Mononuclear cell (primary cell): ENCODE measurements at regions not wholly inside any gene's neighbourhood (a gene's known extent, or its start where the extent isn't known, plus 50 kb on each side); places are given as distances from the start of the nearest gene placed in this dataset.

ENCODE experiments used
- H3K27me3 ChIP-seq: 2 replicates; pipeline ENCODE4 v1.6.0; 2011; ENCODE audit warnings: low read length, control low read depth; ENCODE audit not compliant: insufficient read depth
- H3K4me1 ChIP-seq: 2 replicates; pipeline ENCODE4 v1.5.1; 2011; ENCODE audit warnings: mild to moderate bottlenecking, low read length, control low read depth; ENCODE audit not compliant: insufficient read depth
- H3K4me3 ChIP-seq: 2 replicates; pipeline ENCODE4 v1.5.1; 2011; ENCODE audit warnings: mild to moderate bottlenecking, low read length, moderate library complexity
- H3K9me3 ChIP-seq: 2 replicates; pipeline ENCODE4 v1.5.1; 2011; ENCODE audit warnings: low read depth, mild to moderate bottlenecking, control low read depth, low read length

DNA sequence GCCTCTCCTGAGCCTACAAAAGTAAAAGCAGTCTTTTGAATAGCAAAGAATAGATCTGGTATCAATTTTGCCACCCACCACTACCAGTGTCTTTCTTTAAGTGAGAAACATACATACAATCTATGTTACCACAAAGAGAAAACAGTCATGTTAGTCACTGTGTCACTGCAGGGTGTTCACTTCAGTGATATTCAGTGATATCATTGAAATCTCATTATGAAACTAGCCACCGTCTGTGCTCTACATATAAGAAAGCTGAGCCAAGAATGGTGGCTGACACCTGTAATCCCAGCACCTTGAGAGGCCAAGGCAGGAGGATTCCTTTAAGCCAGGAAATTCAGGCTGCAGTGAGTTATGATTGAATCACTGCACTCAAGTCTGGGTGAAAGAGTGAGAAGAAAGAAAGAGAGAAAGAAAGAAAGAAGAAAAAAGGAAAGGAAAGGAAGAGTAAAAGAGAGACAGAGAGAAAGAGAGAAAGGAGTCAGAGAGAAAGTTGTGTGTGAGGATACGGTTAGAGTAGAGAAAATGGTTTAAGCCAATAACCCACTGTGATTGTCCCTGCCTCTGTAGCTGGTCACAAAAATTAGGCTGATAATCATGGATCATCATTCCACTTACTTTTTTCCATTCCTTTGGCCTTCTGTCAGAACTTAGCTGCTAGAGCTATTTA lies 847.1 kb downstream of the FAM181B start:
- Histone ChIP-seq H3K4me1 (peaks cover 5% of the 10 kb centered on the region), H3K4me3 (no peak overlapping the region), H3K27me3 (no peaks in the 10 kb centered on the region), H3K9me3 (peaks cover 14% of the 10 kb centered on the region)

DNA sequence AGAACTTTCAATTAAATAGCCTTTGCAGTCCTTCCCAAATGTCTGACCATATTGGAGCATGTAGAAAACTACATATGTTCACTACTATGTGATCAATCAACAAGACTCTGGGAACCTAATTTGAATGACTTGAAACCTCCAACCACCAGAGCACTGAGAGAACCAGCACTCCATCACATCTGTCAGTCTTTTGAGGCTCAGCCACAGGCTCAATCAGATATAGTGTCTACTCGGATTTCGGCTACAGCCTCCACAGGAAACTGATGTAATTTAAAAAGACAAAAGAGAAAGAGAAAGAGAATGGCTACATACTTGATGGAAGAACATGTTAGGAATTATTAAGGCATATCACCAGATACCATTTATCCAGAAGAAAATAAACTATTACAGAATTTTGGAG lies 859.0 kb downstream of the FAM181B start:
- no peak overlapping the region for H3K4me3 ChIP-seq
- peaks cover 4% of the 10 kb centered on the region for H3K4me1 ChIP-seq
- no peaks in the 10 kb centered on the region for H3K27me3 ChIP-seq
- no peaks in the 10 kb centered on the region for H3K9me3 ChIP-seq

DNA sequence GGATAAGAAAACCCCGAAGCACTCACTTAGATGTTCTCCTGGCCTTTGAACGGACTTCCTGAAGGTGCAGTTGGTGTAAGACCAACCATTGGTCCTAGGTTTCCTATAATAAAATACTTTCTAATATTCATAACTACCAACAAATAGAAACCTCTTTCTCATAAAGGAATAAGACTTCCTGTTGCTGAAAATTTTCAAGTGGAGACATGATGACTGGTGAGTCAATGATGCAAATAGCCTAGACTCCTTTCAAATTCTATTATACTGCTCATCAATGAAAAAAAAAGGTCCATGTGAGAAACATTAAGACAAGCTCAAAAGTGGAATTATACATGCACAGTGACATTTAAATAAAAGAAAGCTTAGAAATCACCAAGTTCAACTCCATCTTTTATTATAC lies 862.8 kb downstream of the FAM181B start:
- no peak overlapping the region for H3K4me3 ChIP-seq
- H3K27me3 ChIP-seq: no peaks in the 10 kb centered on the region
- H3K9me3 ChIP-seq: no peaks in the 10 kb centered on the region
- peaks cover 15% of the 10 kb centered on the region for H3K4me1 ChIP-seq

DNA sequence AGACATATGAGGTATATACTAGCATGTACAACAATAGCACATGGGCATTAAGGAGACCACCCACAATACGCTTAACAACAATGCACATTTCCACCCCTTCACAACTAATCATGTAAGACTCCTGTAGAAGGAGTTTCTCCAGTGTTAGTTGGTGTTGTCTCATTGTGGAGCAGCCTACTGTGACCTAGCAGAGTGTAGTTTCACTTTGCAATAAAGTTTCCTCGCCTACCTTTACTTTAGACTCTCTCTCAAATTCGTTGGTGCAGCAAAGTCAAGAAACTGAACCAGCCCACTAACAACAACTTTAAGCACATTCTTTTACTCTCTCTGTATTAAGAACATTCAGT lies 863.6 kb downstream of the FAM181B start:
- peak overlapping the region; percentile 7 for H3K4me3 ChIP-seq
- no peaks in the 10 kb centered on the region for H3K9me3 ChIP-seq
- peaks cover 15% of the 10 kb centered on the region for H3K4me1 ChIP-seq
- H3K27me3 ChIP-seq: no peaks in the 10 kb centered on the region

DNA sequence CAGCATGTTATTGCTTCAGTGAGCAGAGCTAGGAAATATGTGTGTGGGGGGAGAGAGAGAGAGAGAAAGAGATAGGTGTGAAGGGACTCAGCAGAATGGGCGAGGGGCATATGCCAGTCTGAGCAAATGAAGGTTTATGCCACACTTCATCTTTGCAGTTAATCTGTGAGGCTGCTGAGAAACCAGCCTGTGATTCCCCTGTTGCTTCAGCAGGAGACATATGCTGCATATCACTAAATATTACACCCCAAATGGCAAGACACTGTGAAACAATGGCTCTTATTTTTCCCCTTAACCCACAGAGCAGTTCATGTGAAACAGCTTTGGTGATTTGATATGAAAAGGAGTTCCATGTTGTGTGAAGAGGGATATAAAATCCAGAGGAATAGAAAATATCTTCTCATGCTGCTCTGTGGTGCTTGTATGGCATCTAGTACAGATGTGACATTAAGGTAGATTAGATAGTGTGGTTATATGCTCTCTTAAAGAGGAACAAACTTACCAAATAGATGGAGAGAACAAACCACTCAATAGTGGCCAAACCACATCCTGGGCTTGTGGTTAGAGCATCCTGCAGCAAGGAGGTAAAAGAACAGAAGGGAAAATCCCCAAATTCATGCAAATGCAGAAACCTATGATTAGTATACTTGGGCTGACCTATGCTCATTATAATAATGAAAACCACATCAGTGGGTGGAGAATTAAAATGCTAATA lies 864.2 kb downstream of the FAM181B start:
- Histone ChIP-seq H3K9me3 (no peaks in the 10 kb centered on the region), H3K4me1 (peaks cover 15% of the 10 kb centered on the region), H3K4me3 (no peak overlapping the region), H3K27me3 (no peaks in the 10 kb centered on the region)

DNA sequence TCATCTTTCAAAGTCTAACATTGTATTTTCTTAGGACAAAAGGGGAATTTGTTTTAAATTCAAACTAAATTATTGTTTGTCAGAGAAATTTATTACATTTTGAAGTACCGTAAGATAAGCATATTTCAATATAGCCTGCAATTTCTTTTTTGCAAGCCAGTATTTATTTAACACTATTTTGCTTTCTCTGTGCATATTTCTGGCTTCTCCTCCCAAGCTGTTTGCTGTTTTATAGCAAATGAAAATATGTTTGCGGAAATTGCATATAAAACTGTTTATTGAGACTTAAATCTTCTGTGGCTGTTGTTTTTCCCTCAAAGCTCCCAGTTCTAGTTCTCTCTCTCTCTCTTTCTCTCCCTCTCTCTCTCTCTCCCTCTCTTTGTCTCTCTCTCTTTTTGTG lies 866.8 kb downstream of the FAM181B start:
- no peaks in the 10 kb centered on the region for H3K27me3 ChIP-seq
- peaks cover 15% of the 10 kb centered on the region for H3K4me1 ChIP-seq
- H3K4me3 ChIP-seq: no peak overlapping the region
- H3K9me3 ChIP-seq: no peaks in the 10 kb centered on the region

DNA sequence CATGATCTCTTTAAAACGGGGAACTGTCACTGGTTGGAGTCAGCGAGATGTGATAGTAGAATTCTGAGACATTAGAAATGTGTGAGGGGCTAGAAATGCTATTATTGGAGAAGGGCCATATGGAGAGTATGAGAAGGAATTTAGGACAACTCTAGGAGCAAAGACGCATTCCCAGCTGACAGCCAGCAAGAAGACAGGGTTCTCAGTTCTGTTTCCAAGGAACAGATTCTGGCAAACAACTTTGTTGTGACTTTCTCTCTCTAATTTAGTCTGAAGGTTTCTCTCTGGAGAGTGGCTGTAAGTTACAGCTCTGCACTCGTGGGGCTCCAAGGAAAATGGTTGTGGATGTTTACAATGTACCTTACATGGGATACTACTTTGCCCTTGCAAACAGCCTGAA lies 876.3 kb downstream of the FAM181B start:
- Histone ChIP-seq H3K9me3 (no peaks in the 10 kb centered on the region), H3K4me3 (no peak overlapping the region), H3K4me1 (no peaks in the 10 kb centered on the region), H3K27me3 (no peaks in the 10 kb centered on the region)

DNA sequence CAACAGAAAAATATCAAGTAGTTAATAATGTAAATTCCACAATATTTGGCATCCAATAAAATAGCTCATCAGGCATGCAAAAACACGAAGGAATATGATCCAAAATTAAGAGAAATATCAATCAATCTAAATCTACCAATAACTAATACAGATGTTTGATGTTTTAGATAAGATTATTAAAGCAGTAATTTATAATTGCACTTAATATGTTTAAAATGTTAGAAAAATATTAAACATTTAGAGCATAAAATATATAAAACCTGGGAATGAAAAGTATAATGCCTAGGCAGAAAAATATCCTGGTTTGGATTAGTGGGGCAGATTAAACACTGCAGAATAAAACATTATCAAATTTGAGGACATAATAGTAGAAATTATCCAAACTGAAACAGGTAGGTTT lies 879.9 kb downstream of the FAM181B start:
- Histone ChIP-seq H3K9me3 (no peaks in the 10 kb centered on the region), H3K4me3 (no peak overlapping the region), H3K27me3 (no peaks in the 10 kb centered on the region), H3K4me1 (no peaks in the 10 kb centered on the region)

DNA sequence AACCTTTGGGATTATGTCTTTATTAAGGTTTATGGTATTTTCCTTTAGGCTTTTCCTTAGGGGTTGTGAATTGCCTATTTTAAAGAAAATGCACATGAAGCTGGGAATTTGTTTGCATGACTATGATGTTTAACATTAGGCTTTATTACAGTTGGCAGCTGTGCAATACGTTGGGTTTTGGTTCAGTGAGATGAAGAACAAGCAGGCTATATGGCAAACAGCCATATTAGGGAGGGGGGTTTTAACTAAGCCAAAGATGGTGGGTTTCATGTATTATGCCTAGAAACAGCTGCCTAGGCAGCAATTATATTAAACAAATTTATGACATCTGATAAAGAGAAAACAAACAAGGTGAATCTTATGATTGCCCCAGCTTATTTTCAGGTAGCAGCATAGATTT lies 880.8 kb downstream of the FAM181B start:
- H3K9me3 ChIP-seq: no peaks in the 10 kb centered on the region
- no peak overlapping the region for H3K4me3 ChIP-seq
- no peaks in the 10 kb centered on the region for H3K27me3 ChIP-seq
- H3K4me1 ChIP-seq: no peaks in the 10 kb centered on the region

DNA sequence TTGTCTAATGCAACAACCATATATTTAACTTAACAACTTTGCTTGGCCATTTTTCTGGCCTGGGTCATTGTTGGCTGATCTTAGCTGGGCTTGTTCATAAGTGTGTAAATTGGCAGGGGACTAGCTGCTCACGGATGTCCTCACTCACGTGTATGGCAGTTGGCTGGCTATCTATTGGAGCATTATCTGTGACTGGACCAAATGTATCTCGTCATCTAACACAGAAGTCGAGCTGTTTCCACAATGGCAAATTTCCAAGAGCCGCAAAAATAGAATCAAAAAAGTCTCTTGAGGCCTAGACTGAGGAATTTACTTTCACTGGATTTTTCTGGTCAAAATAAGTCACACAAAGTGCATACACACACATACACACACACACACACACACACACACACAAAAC lies 893.3 kb downstream of the FAM181B start:
- Histone ChIP-seq H3K27me3 (no peaks in the 10 kb centered on the region), H3K4me3 (no peak overlapping the region), H3K9me3 (no peaks in the 10 kb centered on the region), H3K4me1 (no peaks in the 10 kb centered on the region)

DNA sequence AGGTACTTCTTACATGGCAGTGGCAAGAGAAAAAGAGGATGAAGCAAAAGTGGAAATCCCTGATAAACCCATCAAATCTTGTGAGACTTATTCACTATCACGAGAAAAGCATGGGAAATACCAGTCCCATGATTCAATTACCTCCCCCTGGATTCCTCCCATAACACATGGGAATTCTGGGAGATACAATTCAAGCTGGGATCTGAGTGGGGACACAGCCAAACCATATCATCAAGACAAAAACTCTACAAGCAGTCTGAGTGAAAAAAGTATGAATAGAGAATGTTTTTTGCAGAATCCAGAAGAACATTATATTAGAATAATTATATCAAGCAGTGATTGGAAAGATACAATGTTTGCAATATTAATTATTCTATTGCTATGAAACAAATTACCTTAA lies 893.7 kb downstream of the FAM181B start:
- H3K4me3 ChIP-seq: no peak overlapping the region
- no peaks in the 10 kb centered on the region for H3K27me3 ChIP-seq
- H3K9me3 ChIP-seq: no peaks in the 10 kb centered on the region
- H3K4me1 ChIP-seq: no peaks in the 10 kb centered on the region

DNA sequence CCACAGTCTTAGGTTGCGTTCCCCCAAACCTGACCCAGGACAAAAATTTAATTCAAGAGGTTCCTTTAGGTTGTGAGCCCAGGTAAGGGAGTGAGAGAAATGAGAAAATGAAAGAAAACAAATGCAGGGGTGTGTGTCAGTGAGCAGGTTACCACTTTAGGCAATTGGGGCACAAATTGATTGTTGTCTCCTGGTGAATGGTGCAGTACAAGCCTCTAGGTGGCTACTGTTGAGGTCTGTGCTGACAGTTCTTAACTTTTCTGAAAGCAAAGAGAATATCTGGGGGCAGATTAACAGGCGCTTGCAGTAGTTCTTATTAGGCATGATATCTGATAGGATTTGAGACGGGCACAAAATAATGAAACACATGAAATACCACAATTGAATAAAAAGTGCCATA lies 894.6 kb downstream of the FAM181B start:
- Histone ChIP-seq H3K4me3 (no peak overlapping the region), H3K9me3 (no peaks in the 10 kb centered on the region), H3K4me1 (no peaks in the 10 kb centered on the region), H3K27me3 (no peaks in the 10 kb centered on the region)

DNA sequence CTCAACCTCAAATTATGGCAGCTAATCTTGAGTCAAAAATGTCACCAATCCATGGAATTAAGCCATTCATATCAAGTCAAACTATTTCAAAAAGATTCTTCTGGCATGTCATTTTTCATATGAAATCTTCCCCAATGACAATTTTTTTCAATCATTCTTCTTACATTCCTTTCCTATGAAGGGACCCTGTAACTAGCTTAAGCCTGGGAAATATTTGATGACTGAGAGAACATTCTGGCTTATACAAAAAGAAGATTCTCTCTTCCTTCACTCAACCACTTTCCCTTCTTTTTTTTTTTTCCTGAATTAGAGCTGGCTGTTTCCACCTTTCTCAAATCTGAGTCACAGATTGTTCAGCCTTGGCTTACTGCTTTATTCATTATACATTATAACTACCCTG lies 903.7 kb downstream of the FAM181B start:
- Histone ChIP-seq H3K4me1 (no peaks in the 10 kb centered on the region), H3K27me3 (no peaks in the 10 kb centered on the region), H3K4me3 (no peak overlapping the region), H3K9me3 (no peaks in the 10 kb centered on the region)

DNA sequence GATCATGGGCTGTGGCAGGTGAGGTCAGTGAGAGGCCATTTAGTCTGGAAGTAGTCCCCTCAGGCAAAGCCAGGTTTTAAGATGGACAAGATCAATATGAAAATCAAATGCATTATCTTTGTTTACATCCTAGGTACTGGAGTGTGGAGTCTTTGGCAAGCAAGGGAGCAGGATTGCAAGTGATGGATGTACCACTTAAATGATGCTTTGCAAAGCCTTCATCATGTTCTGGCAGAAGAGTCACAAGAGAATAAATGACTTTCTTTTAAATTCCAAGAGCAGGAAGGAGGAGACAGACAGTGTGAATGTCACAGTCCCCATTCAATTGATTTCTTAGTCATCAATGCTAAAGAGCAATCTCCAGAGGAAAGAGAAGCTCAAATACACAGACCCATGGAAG lies 908.3 kb downstream of the FAM181B start:
- Histone ChIP-seq H3K4me1 (no peaks in the 10 kb centered on the region), H3K27me3 (no peaks in the 10 kb centered on the region), H3K9me3 (no peaks in the 10 kb centered on the region), H3K4me3 (no peak overlapping the region)

DNA sequence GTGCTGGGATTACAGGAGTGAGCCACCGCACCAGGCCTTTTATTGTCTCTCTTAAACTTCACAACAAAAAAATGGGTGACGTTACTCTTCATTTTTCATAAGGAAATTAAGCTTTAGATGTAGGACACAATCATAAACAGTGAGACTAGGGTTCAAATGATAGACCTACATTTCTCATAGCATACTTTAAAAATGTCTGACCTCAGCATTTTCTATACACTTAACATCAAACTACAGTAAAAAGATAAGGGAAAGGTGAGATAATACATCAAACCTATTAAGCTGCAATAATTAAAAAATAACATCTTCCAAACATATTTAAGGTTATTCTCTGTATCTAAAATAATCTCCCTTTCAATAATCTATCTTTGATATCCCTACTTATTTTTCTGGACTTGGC lies 914.2 kb downstream of the FAM181B start:
- Histone ChIP-seq H3K27me3 (no peaks in the 10 kb centered on the region), H3K4me1 (no peaks in the 10 kb centered on the region), H3K9me3 (no peaks in the 10 kb centered on the region), H3K4me3 (no peak overlapping the region)

DNA sequence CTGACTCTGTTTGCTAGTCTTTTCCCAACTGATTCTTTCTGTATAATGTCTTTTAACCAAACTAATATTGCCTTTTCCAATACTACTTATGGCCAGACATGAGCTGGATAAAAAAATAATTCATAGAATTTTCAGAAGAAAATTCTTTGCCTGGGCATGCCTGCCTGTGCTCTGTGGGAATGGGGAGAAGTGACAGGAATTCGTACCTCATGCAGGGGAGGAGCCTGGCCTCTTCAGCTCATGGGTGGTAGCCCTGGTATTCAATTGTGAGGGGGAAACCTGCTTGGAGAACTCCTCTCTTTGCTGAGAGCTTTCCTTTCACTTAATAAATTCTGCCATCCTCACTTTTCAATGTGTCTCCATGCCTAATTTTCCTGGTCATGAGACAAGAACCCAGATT lies 928.8 kb downstream of the FAM181B start:
- Histone ChIP-seq H3K4me3 (no peak overlapping the region), H3K27me3 (no peaks in the 10 kb centered on the region), H3K4me1 (no peaks in the 10 kb centered on the region), H3K9me3 (no peaks in the 10 kb centered on the region)
